OCI-LY3 (cell line): ENCODE measurements at regions not wholly inside any gene's neighbourhood (a gene's known extent, or its start where the extent isn't known, plus 50 kb on each side); places are given as distances from the start of the nearest gene placed in this dataset.

Experiments
- EZH2phosphoT487 ChIP-seq: fragments of 200-600 bp; shearing (Covaris generic); IDR thresholded peaks from 2 replicates; pipeline ENCODE4 v1.6.1; 2018; ENCODE audit warnings: antibody characterized with exemption, mixed run types, low read depth
- TF ChIP-seq, protein P1 (sequence below): fragments of 200-600, 300-600 bp; sonication (generic); IDR thresholded peaks from 2 replicates; pipeline ENCODE4 v1.5.1; 2014; ENCODE audit warnings: antibody characterized with exemption, low read length, low read depth

GRCh38 chr5:18699681-18700080 is 1065.4 kb downstream of the TAF11L14 start:
- TF ChIP-seq, protein P1, sequence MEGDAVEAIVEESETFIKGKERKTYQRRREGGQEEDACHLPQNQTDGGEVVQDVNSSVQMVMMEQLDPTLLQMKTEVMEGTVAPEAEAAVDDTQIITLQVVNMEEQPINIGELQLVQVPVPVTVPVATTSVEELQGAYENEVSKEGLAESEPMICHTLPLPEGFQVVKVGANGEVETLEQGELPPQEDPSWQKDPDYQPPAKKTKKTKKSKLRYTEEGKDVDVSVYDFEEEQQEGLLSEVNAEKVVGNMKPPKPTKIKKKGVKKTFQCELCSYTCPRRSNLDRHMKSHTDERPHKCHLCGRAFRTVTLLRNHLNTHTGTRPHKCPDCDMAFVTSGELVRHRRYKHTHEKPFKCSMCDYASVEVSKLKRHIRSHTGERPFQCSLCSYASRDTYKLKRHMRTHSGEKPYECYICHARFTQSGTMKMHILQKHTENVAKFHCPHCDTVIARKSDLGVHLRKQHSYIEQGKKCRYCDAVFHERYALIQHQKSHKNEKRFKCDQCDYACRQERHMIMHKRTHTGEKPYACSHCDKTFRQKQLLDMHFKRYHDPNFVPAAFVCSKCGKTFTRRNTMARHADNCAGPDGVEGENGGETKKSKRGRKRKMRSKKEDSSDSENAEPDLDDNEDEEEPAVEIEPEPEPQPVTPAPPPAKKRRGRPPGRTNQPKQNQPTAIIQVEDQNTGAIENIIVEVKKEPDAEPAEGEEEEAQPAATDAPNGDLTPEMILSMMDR = no peak
- TF ChIP-seq EZH2phosphoT487 = no peak
